ENCODE measurements at regions not wholly inside any gene's neighbourhood (a gene's known extent, or its start where the extent isn't known, plus 50 kb on each side); places are given as distances from the start of the nearest gene placed in this dataset.

DNA sequence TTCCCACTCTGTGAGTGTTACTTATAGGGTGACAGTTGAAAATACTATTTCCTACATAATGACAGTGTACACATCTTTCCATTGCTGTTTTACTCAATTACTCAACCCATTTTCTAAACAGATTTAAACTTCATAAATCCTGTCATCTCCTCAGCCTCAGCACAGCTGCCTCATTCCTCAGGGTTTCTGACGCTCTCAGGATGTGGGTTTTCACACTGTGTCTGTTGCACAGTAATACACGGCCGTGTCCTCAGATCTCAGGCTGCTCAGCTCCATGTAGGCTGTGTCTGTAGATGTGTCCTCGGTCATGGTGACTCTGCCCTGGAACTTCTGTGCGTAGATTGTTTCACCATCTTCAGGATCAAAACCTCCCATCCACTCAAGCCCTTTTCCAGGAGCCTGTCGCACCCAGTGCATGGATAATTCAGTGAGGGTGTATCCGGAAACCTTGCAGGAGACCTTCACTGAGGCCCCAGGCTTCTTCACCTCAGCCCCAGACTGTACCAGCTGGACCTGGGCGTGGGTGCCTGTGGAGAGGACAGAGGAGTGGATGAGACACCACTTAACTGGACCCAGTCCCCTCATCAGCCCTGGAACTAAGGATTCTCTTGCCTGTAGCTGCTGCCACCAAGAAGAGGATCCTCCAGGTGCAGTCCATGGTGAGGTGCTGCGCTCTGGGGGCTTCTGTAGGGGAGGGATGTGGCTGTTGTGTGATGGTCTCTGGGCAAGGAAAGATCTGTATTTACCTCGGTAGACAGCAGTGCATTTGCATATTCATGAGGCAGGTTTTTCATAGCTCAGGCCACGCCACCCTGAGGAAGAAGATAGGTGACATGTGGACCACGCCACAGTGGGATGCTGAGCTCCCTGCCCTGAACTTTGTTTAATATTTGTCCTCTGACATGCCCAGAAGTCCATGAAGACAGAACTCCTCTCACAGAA, 750.2 kb downstream of the TMEM121 start:
- H3K4me3 ChIP-seq (ENCODE audit: low read depth, low read length): no peak overlapping the region
- DNase-seq (ENCODE audit: low read depth): no peak
- TF ChIP-seq CTCF (IDR thresholded peaks at IDR 0.05; ENCODE audit: insufficient read depth, low read depth, low read length): no peak

GRCh38 chr14:106277503-106277902, 751.1 kb downstream of the TMEM121 start:
- no peak for TF ChIP-seq CTCF (IDR thresholded peaks at IDR 0.05; ENCODE audit: insufficient read depth, low read depth, low read length)
- H3K4me3 ChIP-seq (ENCODE audit: low read depth, low read length): no peak overlapping the region
- DNase-seq (ENCODE audit: low read depth): no peak

DNA sequence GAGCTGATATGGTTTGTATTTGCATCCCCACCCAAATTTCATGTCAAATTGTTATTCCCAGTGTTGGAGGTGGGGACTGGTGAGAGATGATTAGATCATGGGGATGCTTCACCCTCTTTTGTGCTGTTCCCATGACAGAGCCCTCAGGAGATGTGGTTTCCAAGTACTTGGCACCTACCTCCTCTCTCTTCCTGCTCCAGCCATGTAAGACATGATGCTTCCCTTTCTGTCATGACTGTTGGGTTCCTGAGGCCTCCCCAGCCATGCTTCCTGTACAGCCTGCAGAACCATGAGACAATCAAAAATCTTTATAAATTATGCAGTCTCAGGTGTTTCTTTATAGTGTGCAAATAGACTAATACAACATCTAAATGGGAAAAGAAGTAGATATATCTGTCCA, 754.5 kb downstream of the TMEM121 start:
- no peak for TF ChIP-seq CTCF (IDR thresholded peaks at IDR 0.05; ENCODE audit: insufficient read depth, low read depth, low read length)
- H3K4me3 ChIP-seq (ENCODE audit: low read depth, low read length): no peak overlapping the region
- DNase-seq (ENCODE audit: low read depth): no peak

GRCh38 chr14:106286697-106287290, 760.4 kb downstream of the TMEM121 start:
- no peak overlapping the region for H3K4me3 ChIP-seq (ENCODE audit: low read depth, low read length)
- DNase-seq (ENCODE audit: low read depth): no peak
- TF ChIP-seq CTCF (IDR thresholded peaks at IDR 0.05; ENCODE audit: insufficient read depth, low read depth, low read length): no peak

DNA sequence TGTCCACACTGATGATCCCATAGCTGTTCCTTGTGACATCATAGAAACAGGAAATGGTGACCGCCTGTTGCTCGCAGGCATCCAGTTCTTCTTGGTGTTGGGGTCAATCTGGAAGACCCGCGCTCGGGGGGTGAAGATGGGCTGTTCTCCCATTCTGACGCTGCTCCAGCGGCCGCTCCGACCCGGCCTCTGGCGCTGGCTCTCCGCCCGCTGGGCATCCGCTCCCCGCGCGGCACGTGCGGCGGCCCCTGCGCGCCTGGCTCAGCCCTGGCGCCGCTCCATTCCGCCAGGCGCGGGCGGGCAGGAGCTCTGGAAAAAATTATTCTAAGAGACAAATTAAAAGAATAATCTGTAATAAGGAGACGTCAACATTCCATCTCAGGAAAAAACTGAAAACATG, 761.1 kb downstream of the TMEM121 start:
- TF ChIP-seq CTCF (IDR thresholded peaks at IDR 0.05; ENCODE audit: insufficient read depth, low read depth, low read length): no peak
- DNase-seq (ENCODE audit: low read depth): no peak
- H3K4me3 ChIP-seq (ENCODE audit: low read depth, low read length): no peak overlapping the region

- no peak for DNase-seq (ENCODE audit: low read depth)
- no peak for TF ChIP-seq CTCF (IDR thresholded peaks at IDR 0.05; ENCODE audit: insufficient read depth, low read depth, low read length)
- no peak overlapping the region for H3K4me3 ChIP-seq (ENCODE audit: low read depth, low read length)
These were observed 765.2 kb downstream of the TMEM121 start for GRCh38 chr14:106291626-106292025.

Measured in fibroblast of villous mesenchyme (primary cell).